HL-60 (cell line): ENCODE measurements at regions not wholly inside any gene's neighbourhood (a gene's known extent, or its start where the extent isn't known, plus 50 kb on each side); places are given as distances from the start of the nearest gene placed in this dataset.

Experiments used
- CTCF ChIP-seq: IDR thresholded peaks from one replicate; pipeline ENCODE4 v1.5.1; 2011; ENCODE audit warnings: low read length, control low read depth, inconsistent platforms; ENCODE audit not compliant: insufficient read depth
- GABPA ChIP-seq: IDR thresholded peaks from 2 replicates; pipeline ENCODE4 v1.6.1; 2012; ENCODE audit warnings: low read depth
- POLR2AphosphoS5 ChIP-seq: IDR thresholded peaks from 2 replicates; pipeline ENCODE4 v1.6.1; 2012; ENCODE audit warnings: low read depth
- SPI1 ChIP-seq: IDR thresholded peaks from 2 replicates; pipeline ENCODE4 v1.6.1; 2012; ENCODE audit warnings: low read depth, mild to moderate bottlenecking, borderline replicate concordance
- TF ChIP-seq, protein P1 (sequence below): IDR thresholded peaks from 2 replicates; pipeline ENCODE4 v1.6.1; 2012; ENCODE audit warnings: low read depth; ENCODE audit not compliant: insufficient replicate concordance

DNA sequence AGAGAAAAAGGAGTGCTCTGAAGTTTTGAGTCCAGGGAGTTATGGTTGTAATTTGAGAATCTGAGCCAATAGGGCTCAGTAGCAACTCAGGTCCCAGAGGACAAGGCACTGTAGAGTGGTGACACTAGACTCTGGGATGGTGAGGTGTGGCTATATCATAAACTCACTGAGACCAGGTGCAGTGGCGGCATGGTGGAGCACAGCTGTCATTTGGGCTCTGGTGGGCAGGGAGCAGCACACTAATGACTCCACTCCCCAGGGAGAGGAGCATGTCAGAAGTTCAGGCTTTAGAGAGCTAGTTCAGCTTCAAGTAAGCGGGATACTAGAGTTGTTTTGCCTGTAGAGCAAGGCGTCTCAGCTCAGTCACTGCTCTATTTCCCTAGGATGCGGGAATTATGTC, 165.4 kb upstream of the USP38 start:
- TF ChIP-seq CTCF: no peak
- TF ChIP-seq, protein P1, sequence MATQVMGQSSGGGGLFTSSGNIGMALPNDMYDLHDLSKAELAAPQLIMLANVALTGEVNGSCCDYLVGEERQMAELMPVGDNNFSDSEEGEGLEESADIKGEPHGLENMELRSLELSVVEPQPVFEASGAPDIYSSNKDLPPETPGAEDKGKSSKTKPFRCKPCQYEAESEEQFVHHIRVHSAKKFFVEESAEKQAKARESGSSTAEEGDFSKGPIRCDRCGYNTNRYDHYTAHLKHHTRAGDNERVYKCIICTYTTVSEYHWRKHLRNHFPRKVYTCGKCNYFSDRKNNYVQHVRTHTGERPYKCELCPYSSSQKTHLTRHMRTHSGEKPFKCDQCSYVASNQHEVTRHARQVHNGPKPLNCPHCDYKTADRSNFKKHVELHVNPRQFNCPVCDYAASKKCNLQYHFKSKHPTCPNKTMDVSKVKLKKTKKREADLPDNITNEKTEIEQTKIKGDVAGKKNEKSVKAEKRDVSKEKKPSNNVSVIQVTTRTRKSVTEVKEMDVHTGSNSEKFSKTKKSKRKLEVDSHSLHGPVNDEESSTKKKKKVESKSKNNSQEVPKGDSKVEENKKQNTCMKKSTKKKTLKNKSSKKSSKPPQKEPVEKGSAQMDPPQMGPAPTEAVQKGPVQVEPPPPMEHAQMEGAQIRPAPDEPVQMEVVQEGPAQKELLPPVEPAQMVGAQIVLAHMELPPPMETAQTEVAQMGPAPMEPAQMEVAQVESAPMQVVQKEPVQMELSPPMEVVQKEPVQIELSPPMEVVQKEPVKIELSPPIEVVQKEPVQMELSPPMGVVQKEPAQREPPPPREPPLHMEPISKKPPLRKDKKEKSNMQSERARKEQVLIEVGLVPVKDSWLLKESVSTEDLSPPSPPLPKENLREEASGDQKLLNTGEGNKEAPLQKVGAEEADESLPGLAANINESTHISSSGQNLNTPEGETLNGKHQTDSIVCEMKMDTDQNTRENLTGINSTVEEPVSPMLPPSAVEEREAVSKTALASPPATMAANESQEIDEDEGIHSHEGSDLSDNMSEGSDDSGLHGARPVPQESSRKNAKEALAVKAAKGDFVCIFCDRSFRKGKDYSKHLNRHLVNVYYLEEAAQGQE: no peak
- no peak for TF ChIP-seq GABPA
- no peak for TF ChIP-seq POLR2AphosphoS5
- no peak for TF ChIP-seq SPI1
